Psoas muscle (tissue), 7 donors: ENCODE measurements at regions not wholly inside any gene's neighbourhood (a gene's known extent, or its start where the extent isn't known, plus 50 kb on each side); places are given as distances from the start of the nearest gene placed in this dataset.
"Not testable (repeated sequence)": the region's sequence is repeated elsewhere in the genome, so short reads cannot be mapped to it uniquely, and the experiment has no call there.

Experiments
- ATAC-seq, 4 donors: fragments of 200-7000 bp; cut with Tn5 transposase; one replicate each; pipeline ENCODE4 v1.9.1; 2020; ENCODE audit warnings: moderate library complexity in 3 of 4, mild to moderate bottlenecking in 2 of 4
- DNase-seq, 2 donors: peaks; one replicate each; pipeline ENCODE4 v3.0.0-alpha.2; 2020
- H3K27ac ChIP-seq: fragments of 200-600 bp; one replicate; pipeline ENCODE4 v1.8.0; 2022
- H3K27me3 ChIP-seq, 3 donors: fragments of 200-600 bp in 1 of 3; one replicate each; pipeline versions ENCODE4 v1.6.1 to v1.8.0; 2013 to 2022; ENCODE audit warnings: low read length in 2 of 3, mild to moderate bottlenecking in 2 of 3, moderate library complexity in 1 of 3; ENCODE audit not compliant: insufficient read depth in 3 of 3
- H3K36me3 ChIP-seq, 2 donors: fragments of 200-600 bp in 1 of 2; one replicate each; pipeline versions ENCODE4 v1.6.1 to v1.8.0; 2013 to 2022; ENCODE audit warnings: low read depth in 1 of 2, mild to moderate bottlenecking in 1 of 2, moderate library complexity in 1 of 2; ENCODE audit not compliant: insufficient read depth in 1 of 2
- H3K4me1 ChIP-seq: fragments of 200-600 bp; one replicate; pipeline ENCODE4 v1.8.0; 2022
- H3K4me3 ChIP-seq: fragments of 200-600 bp; one replicate; pipeline ENCODE4 v1.8.0; 2022; ENCODE audit warnings: mild to moderate bottlenecking
- H3K9me3 ChIP-seq: fragments of 200-600 bp; one replicate; pipeline ENCODE4 v1.8.0; 2022
- WGBS, 3 donors: extraction: QIAGEN DNeasy Blood & Tissue Kit; methylation state at CpG; one replicate each; pipeline versions ENCODE4 v1.1.6 to v1.1.7; 2013; 5-methylcytosine and 5-hydroxymethylcytosine counted together
- intact Hi-C, 2 donors: fragments of 100-400 bp; cut with DNase I; formaldehyde crosslinking; loops; one replicate each; pipeline versions ENCODE4 v1.11.0 to v1.14.2; 2022
- TF ChIP-seq, protein P1 (sequence below): fragments of 200-600 bp; IDR thresholded peaks from one replicate; pipeline ENCODE4 v1.8.0; 2022; ENCODE audit warnings: antibody characterized with exemption
- donor health status: healthy with polysubstance abuse.
- donor health status: DM: no; HTN: no; CAD: no; lungs with moderate emphysema.
- donor health status: Bipolar disorder and iron deficiency.
- donor health status: healthy.
- donor health status: DM: yes; HTN: yes; CAD: no.
- donor health status: DM: no; HTN: no; CAD: no.
- donor health status: DM: yes; HTN: yes; CAD: no.

DNA sequence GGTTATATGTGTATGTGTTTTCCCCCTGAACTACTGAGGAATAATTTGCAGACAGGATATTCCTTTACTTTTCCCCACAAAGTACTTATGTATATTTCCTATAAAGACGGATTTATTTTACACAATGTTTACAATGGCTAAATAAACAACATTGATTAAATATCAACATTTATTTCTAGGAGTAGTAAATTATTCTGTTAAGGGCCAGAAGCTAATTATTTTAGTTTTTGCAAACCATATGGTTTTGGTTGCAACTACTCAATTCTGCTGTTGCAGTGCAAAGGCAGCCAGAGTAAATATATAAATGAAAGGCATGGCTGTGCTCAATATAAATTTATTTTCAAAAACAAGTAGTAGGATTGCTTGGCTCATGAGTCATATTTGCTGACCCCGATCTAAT is 907.1 kb upstream of the MBL2 start:
- no peak overlapping the region for H3K4me3 ChIP-seq
- no peaks in the 10 kb centered on the region for H3K36me3 ChIP-seq
- no peak overlapping the region for H3K27ac ChIP-seq
- H3K27me3 ChIP-seq: no peaks in the 10 kb centered on the region
- WGBS, 3 donors: 40 to 88% (median 73%) methylated on average over 2 of the region's 2 CpGs
- intact Hi-C loops: no loop called here
- H3K4me1 ChIP-seq: no peaks in the 10 kb centered on the region
- DNase-seq (no peak), ATAC-seq (no peak)
- H3K9me3 ChIP-seq: no peaks in the 10 kb centered on the region
- TF ChIP-seq, protein P1, sequence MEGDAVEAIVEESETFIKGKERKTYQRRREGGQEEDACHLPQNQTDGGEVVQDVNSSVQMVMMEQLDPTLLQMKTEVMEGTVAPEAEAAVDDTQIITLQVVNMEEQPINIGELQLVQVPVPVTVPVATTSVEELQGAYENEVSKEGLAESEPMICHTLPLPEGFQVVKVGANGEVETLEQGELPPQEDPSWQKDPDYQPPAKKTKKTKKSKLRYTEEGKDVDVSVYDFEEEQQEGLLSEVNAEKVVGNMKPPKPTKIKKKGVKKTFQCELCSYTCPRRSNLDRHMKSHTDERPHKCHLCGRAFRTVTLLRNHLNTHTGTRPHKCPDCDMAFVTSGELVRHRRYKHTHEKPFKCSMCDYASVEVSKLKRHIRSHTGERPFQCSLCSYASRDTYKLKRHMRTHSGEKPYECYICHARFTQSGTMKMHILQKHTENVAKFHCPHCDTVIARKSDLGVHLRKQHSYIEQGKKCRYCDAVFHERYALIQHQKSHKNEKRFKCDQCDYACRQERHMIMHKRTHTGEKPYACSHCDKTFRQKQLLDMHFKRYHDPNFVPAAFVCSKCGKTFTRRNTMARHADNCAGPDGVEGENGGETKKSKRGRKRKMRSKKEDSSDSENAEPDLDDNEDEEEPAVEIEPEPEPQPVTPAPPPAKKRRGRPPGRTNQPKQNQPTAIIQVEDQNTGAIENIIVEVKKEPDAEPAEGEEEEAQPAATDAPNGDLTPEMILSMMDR: no peak

DNA sequence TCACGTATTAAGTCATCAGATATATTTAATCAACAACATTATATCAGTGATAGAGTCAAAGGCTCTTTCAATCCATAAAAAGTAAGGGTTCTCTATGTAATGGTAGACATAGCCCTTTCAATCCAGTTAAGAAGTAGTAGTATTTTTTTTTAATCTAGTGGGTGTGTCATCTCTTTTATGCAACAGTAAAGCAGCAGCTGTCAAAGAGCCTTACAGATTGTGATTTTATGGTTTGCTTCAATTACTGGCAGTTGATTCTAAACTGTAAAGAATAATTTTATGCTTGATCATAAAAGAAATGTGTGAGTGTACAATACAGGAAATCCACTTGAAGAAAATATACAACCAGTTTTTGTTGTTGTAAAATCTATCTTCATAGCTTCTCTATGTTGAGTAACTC is 902.6 kb upstream of the MBL2 start:
- TF ChIP-seq, protein P1: no peak
- no peak overlapping the region for H3K4me3 ChIP-seq
- DNase-seq (no peak), ATAC-seq (no peak)
- no peaks in the 10 kb centered on the region for H3K36me3 ChIP-seq
- H3K27me3 ChIP-seq: no peaks in the 10 kb centered on the region
- no peaks in the 10 kb centered on the region for H3K4me1 ChIP-seq
- whole genome bisulfite sequencing, 3 donors: 0 to 33% (median 24%) methylated on average over 1 of the region's 1 CpG
- no peaks in the 10 kb centered on the region for H3K9me3 ChIP-seq
- H3K27ac ChIP-seq: no peak overlapping the region
- intact Hi-C loops: no loop called here

DNA sequence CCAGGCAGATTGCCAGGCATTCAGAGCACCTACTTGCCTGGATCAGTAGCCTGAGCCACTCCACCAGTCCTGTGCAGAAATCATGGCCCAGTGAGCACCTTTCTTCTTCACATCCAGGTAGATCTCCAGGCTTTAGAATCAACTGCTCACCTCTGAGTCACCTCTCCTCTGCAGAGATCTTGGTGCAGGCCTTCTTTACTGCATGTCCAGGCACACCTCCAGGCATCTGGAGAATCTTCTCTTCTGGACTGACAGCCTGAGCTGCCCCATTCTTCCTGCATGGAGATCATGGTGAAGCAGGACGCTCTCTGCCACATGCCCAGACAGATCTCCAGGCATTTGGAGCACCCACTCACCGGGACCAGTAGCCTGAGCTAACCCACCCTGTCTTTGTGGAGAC is 894.5 kb upstream of the MBL2 start:
- Histone ChIP-seq H3K36me3 (no peaks in the 10 kb centered on the region), H3K4me3 (no peak overlapping the region), H3K4me1 (no peaks in the 10 kb centered on the region), H3K27me3 (no peaks in the 10 kb centered on the region), H3K27ac (no peak overlapping the region), H3K9me3 (no peaks in the 10 kb centered on the region)
- TF ChIP-seq, protein P1: no peak
- ATAC-seq (no peak), DNase-seq (no peak)
- intact Hi-C loops: no loop called here
- WGBS, 3 donors: 87 to 100% (median 93%) methylated on average over 2 of the region's 2 CpGs

DNA sequence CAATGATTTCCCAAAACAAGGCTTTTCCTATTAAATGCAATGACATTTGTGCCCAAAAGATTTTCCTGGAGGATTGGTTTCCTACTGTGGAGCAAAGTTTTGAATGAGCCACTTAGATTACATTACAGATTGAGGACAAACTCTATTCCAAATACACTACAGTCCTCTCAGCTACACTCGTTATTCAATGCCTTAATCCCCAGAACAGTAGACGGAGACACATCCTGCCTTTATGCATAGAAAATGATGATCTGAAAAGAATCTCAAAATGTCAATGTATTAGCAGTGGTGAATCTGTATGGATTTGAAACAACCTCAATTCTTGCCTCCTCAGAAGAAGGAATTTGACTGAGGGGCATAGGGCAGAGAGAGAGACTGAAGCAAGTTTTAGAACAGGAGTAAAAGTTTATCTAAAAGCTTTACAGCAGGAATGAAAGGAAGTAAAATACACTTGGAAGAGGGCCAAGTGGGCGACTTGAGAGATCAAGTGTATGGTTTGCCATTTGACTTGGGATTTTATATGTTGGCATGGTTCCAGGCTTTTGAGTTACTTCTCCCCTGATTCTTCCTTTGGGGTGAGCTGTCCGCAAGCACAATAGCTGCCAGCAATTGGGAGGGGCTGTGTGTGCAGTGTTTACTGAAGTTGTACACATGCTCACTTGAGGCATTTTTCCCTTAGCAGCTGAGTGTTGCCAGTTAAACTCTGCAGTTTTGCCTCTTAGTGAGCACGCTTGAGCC is 891.9 kb upstream of the MBL2 start:
- Histone ChIP-seq H3K27me3 (no peaks in the 10 kb centered on the region), H3K36me3 (no peaks in the 10 kb centered on the region), H3K4me1 (no peaks in the 10 kb centered on the region), H3K9me3 (no peaks in the 10 kb centered on the region), H3K27ac (no peak overlapping the region), H3K4me3 (no peak overlapping the region)
- TF ChIP-seq, protein P1: no peak
- ATAC-seq (no peak), DNase-seq (no peak)
- intact Hi-C loops: no loop called here
- 4 to 8% (median 6%) methylated on average over 5 of the region's 5 CpGs for WGBS, 3 donors

DNA sequence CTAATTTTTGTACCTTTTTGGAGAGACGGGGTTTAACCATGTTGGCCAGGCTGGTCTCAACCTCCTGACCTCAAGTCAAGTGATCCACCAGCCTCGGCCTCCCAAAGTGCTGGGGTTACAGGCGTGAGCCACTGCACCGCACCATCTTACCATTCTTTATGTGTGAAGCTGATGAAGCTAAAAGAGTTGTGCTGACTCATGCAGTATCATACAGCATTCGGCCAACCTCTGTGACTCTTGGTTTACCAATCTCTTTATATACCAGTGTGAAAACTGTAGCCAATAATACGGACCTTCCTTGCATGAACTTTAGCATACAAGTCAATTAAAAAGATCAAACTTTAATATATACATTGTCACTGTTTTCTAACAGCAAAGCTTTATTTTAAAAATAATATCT is 878.2 kb upstream of the MBL2 start:
- no peaks in the 10 kb centered on the region for H3K9me3 ChIP-seq
- no peaks in the 10 kb centered on the region for H3K36me3 ChIP-seq
- no peak for DNase-seq
- H3K27ac ChIP-seq: no peak overlapping the region
- no peaks in the 10 kb centered on the region for H3K4me1 ChIP-seq
- H3K27me3 ChIP-seq: no peaks in the 10 kb centered on the region
- no peak for ATAC-seq
- H3K4me3 ChIP-seq: no peak overlapping the region
- TF ChIP-seq, protein P1: no peak
- WGBS, 3 donors: 86 to 94% (median 90%) methylated on average over 6 of the region's 6 CpGs
- intact Hi-C loops: no loop called here

DNA sequence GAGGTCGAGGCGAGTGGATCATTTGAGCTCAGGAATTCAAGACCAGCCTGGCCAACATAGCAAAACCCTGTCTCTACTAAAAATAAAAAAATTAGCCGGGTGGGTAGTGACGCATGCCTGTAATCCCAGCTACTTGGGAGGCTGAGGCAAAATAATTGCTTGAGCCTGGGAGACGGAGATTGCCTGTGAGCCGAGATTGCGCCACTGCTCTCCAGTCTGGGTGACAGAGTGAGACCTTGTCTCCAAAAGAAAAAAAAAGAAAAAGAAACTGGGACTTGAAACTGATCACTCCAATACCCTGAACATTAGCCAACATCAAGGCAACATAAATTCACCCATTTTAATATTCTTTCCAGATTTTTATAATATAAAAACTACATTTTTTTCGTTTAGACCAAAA is 874.6 kb upstream of the MBL2 start:
- DNase-seq, ATAC-seq, H3K36me3 ChIP-seq, H3K27me3 ChIP-seq, intact Hi-C loops, H3K9me3 ChIP-seq, H3K4me3 ChIP-seq, H3K27ac ChIP-seq, H3K4me1 ChIP-seq: not testable (repeated sequence)
- WGBS, 3 donors: 37 to 59% (median 57%) methylated on average over 8 of the region's 8 CpGs
